HUES6 (cell line): ENCODE measurements at regions not wholly inside any gene's neighbourhood (a gene's known extent, or its start where the extent isn't known, plus 50 kb on each side); places are given as distances from the start of the nearest gene placed in this dataset.

ENCODE experiments used
- H3K27ac ChIP-seq: 2 replicates; pipeline ENCODE4 v1.7.0; 2013; ENCODE audit warnings: low read depth, mild to moderate bottlenecking, low read length, inconsistent platforms
- H3K27me3 ChIP-seq: 2 replicates; pipeline ENCODE4 v1.6.1; 2013; ENCODE audit warnings: low read length; ENCODE audit not compliant: control insufficient read depth, insufficient read depth
- H3K36me3 ChIP-seq: 2 replicates; pipeline ENCODE4 v1.6.1; 2013; ENCODE audit warnings: low read length; ENCODE audit not compliant: control insufficient read depth, insufficient read depth
- H3K4me1 ChIP-seq: 2 replicates; pipeline ENCODE4 v1.6.1; 2013; ENCODE audit warnings: low read length; ENCODE audit not compliant: control insufficient read depth, insufficient read depth
- H3K4me3 ChIP-seq: 2 replicates; pipeline ENCODE4 v1.5.1; 2013; ENCODE audit warnings: low read depth, low read length
- H3K9ac ChIP-seq: one replicate; pipeline ENCODE4 v1.6.1; 2013; ENCODE audit warnings: mild to moderate bottlenecking, low read length
- H3K9me3 ChIP-seq: 2 replicates; pipeline ENCODE4 v1.6.1; 2013; ENCODE audit warnings: low read depth, low read length; ENCODE audit not compliant: control insufficient read depth, insufficient read depth

DNA sequence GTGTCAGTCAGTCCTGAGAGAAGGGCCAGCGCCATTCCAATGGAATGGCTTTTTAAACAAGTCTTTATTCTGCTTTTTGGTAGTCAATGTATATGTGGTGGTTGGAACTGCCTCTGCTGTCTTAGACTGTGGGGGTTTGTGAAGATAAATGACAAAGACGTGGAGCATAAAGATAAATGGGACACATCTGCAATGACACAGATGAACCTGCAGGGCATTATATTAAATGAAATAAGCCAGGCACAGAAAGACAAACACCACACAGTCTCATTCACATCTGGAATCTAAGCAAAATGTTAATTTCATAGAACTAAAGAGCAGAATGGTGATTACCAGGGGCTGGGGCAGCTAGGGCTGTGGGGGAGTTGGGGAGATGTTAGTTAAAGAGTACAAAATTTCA lies 912.8 kb upstream of the MAN1A1 start:
- H3K9ac ChIP-seq, result no peak overlapping the region
- H3K9me3 ChIP-seq, result no peaks in the 10 kb centered on the region
- H3K4me3 ChIP-seq, result no peak overlapping the region
- H3K4me1 ChIP-seq, result no peaks in the 10 kb centered on the region
- H3K27me3 ChIP-seq, result no peaks in the 10 kb centered on the region
- H3K36me3 ChIP-seq, result no peaks in the 10 kb centered on the region
- no peak overlapping the region for H3K27ac ChIP-seq

DNA sequence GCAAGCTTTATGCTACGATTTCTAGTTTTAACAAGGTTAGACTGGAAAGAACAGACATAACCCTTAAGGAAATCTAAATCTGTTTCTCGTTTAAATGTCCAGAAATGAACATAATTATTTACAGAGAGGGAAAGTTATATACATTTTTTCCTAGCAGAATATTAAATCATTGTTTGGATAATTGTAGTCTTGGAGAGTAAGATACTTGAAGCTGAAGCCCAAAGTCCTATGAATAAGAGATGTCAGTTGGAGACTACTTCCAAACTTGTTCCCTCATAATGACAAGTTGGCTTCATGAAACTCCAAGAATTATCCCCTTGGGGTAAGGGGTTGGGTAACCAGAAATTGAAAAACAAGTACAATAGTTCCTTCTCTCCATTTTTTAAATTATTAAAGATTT lies 911.1 kb upstream of the MAN1A1 start:
- Histone ChIP-seq H3K27ac (no peak overlapping the region), H3K36me3 (no peaks in the 10 kb centered on the region), H3K9ac (no peak overlapping the region), H3K27me3 (no peaks in the 10 kb centered on the region), H3K4me3 (no peak overlapping the region), H3K9me3 (no peaks in the 10 kb centered on the region), H3K4me1 (no peaks in the 10 kb centered on the region)

DNA sequence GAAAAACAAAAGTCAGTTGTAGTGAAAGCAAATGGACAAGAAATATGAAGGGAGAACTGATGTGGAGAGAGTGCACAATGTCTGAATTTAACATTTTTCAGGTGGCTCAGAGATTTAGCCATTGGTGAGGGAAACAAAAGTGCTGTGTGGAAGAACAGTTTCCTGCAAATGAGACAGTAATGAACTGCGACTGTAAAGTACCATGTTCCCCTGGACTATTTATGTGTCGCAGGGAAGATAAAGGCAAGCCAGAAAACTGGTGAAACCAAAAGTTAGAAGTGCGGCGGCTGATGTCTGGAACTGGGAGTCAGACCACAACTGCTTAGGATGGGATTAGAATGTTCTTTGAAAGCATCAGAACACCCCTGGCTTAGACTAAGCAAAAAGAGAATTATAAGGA lies 905.1 kb upstream of the MAN1A1 start:
- Histone ChIP-seq H3K4me3 (no peak overlapping the region), H3K27me3 (no peaks in the 10 kb centered on the region), H3K36me3 (no peaks in the 10 kb centered on the region), H3K4me1 (no peaks in the 10 kb centered on the region), H3K9ac (no peak overlapping the region), H3K27ac (no peak overlapping the region), H3K9me3 (no peaks in the 10 kb centered on the region)

DNA sequence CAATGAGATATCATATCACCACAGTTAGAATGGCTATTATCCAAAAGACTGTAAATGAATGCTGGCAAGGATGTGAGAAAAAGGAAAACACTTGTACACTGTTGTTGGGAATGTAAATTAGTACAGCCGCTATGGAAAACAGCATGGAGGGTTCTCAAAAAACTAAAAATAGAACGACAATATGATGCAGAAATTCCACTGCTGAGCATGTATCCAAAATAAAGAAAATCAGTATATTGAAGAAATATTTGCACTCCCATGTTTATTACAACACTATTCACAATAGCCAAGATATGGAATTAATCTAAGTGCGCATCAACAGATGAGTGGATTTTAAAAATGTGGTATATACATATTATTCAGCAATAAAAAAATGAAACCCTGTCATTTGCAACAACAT lies 898.9 kb upstream of the MAN1A1 start:
- H3K27me3 ChIP-seq, result no peaks in the 10 kb centered on the region
- H3K4me1 ChIP-seq, result no peaks in the 10 kb centered on the region
- H3K27ac ChIP-seq, result no peak overlapping the region
- H3K9me3 ChIP-seq, result no peaks in the 10 kb centered on the region
- H3K36me3 ChIP-seq, result no peaks in the 10 kb centered on the region
- H3K4me3 ChIP-seq, result no peak overlapping the region
- no peak overlapping the region for H3K9ac ChIP-seq

DNA sequence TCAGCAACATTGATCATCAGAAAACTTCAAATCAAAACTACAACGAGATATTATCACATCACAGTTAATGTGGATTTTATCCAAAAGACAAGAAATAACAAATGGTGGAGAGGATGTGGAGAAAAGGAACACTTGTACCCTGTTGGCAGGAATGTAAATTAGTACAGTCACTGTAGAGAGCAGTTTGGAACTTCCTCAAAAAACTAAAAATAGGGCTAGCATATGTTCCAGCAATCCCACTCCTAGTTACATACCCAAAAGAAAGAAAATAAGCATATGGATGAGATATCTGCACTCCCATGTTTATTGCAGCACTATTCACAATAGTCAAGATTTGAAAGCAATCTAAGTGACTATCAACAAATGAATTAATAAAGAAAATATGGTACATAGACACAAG lies 887.7 kb upstream of the MAN1A1 start:
- no peak overlapping the region for H3K9ac ChIP-seq
- H3K9me3 ChIP-seq, result 0 out of 2 replicates have a peak, but pooled peaks cover 2% of the 10 kb centered on the region
- no peaks in the 10 kb centered on the region for H3K27me3 ChIP-seq
- no peak overlapping the region for H3K27ac ChIP-seq
- H3K4me1 ChIP-seq, result no peaks in the 10 kb centered on the region
- no peak overlapping the region for H3K4me3 ChIP-seq
- H3K36me3 ChIP-seq, result no peaks in the 10 kb centered on the region

DNA sequence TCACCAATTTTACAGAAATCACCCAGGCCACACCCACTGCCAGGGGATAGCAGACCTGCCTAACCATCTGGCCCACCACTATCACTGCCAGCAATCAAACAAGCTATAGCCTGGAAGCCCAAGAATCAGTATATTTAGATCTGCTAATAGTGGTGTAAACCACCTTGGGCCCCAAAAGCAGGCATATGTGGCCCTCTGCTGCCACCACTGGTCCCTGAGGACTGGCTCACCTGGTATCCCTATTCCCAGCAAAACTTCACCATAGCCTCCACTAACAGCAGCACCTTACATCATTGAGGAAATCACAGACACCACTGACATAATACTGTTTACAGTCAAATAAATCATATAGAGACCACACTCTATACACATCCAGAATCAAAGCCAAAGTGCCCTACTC lies 880.4 kb upstream of the MAN1A1 start:
- no peaks in the 10 kb centered on the region for H3K36me3 ChIP-seq
- no peaks in the 10 kb centered on the region for H3K27me3 ChIP-seq
- peaks cover 3% of the 10 kb centered on the region; the same call in 1 of the 2 replicates for H3K4me1 ChIP-seq
- no peaks in the 10 kb centered on the region for H3K9me3 ChIP-seq
- H3K27ac ChIP-seq, result no peak overlapping the region
- H3K9ac ChIP-seq, result no peak overlapping the region
- no peak overlapping the region for H3K4me3 ChIP-seq

DNA sequence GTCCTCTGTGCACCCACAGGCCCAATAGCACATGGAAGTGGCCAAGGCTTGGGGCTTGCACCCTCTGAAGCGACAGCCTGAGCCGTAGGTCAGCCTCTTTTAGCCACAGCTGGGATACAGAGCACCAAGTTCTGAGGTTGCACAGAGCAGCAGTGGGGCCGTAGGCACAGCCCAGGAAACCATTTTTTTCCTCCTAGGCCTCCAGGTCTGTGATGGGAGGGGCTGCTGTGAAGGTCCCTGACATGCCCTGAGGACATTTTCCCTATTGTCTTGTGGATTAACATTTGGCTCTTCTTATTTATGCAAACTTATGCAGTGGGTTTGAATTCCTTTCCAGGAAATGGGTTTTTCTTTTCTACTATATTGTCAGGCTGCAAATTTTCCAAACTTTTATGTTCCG lies 878.7 kb upstream of the MAN1A1 start:
- Histone ChIP-seq H3K9me3 (no peaks in the 10 kb centered on the region), H3K4me3 (no peak overlapping the region), H3K9ac (no peak overlapping the region), H3K4me1 (peaks cover 3% of the 10 kb centered on the region; the same call in 1 of the 2 replicates), H3K27me3 (no peaks in the 10 kb centered on the region), H3K27ac (no peak overlapping the region), H3K36me3 (no peaks in the 10 kb centered on the region)

DNA sequence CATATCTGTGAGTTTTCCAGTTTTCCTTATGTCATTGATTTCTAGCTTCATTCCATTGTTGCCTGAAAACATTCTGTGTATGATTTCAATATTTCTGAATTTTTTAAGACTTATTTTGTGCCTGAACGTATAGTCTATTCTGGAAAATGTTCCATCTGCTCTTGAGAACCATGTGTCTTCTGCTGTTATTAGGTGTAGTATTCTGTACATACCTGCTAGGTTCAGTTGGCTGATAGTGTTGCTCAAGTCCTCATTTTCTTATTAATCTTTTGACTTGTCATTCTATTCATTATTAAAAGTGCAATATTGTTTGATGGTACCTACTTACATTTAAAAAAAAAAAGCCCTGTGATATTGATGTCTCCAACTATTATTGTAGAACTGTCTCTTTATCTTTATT lies 869.8 kb upstream of the MAN1A1 start:
- Histone ChIP-seq H3K27me3 (no peaks in the 10 kb centered on the region), H3K4me1 (no peaks in the 10 kb centered on the region), H3K27ac (no peak overlapping the region), H3K36me3 (no peaks in the 10 kb centered on the region), H3K9ac (no peak overlapping the region), H3K9me3 (no peaks in the 10 kb centered on the region), H3K4me3 (no peak overlapping the region)

DNA sequence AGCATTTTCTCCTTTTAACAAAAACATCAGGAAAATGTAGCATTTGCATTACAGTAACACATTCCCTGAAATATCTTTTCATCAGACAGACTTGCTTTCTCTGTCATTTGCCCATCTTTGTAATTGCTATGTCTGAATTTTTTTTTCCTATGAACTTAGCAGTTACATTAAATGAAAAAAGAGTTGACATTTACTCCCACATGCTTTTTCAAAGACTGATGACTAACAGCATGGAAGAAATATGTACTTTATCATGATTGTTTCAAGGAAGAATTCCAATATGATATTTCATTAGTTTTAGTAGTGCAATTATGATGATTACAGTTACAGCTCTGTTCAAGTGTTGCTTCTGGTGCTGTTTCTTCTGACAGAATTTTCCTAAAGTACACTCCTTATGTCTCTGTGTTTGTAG lies 864.5 kb upstream of the MAN1A1 start:
- Histone ChIP-seq H3K4me3 (no peak overlapping the region), H3K27me3 (no peaks in the 10 kb centered on the region), H3K36me3 (no peaks in the 10 kb centered on the region), H3K9ac (no peak overlapping the region), H3K9me3 (no peaks in the 10 kb centered on the region), H3K4me1 (no peaks in the 10 kb centered on the region), H3K27ac (no peak overlapping the region)

DNA sequence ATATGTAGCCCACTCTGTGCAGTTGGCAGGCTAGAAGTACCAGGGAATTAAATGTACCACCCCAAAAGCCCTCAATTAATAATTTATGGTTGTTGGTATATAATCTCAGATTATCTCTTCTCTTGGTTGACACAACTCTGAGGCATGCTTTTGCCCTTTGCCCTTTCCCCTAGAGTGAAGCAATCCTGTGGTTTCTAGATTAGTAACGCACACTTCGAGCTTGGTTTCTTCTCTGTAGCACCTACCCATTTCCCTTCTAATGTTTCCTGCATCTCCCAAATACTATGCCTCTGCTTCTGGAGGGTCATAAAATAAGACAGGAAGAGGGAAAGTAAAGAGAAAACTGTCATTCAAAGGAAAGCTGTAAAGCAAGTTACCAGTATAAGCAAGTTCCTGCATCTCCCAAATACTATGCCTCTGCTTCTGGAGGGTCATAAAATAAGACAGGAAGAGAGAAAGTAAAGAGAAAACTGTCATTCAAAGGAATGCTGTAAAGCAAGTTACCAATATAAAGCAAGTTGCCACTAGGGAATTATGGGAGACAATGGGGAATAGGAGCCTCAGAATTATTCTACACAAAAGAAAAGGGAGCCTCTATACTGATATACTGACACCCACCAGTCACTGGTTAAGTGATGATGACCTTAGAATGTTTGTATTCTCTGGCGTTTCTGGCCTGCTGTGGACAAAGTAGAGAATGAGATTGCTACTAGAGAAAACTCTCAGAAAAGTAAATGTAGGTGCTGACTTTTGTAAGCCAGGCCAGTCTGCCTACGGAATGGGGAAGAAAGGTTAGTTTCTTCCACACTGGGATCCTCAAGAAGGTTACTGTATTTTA lies 862.6 kb upstream of the MAN1A1 start:
- Histone ChIP-seq H3K4me1 (no peaks in the 10 kb centered on the region), H3K36me3 (no peaks in the 10 kb centered on the region), H3K27me3 (no peaks in the 10 kb centered on the region), H3K9me3 (no peaks in the 10 kb centered on the region), H3K4me3 (no peak overlapping the region), H3K27ac (no peak overlapping the region), H3K9ac (no peak overlapping the region)

DNA sequence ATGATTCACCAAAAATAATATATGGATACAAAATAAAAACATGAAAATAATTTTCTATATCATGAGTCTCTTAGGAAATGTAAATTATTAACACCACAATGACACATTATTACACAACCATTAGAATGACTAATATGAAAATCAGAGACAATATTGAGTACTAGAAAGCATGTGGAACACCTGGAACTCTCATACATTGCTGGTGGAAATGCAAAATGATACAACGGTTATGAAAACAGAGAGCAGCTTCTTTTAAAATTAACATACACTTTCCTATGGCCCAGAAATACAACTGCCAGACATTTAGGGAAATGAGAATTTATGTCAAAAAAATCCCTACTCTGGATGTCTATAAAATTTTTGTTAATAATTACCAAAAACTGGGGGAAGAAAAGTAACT lies 853.3 kb upstream of the MAN1A1 start:
- Histone ChIP-seq H3K9me3 (no peaks in the 10 kb centered on the region), H3K27me3 (no peaks in the 10 kb centered on the region), H3K36me3 (no peaks in the 10 kb centered on the region), H3K9ac (no peak overlapping the region), H3K27ac (no peak overlapping the region), H3K4me3 (no peak overlapping the region), H3K4me1 (no peaks in the 10 kb centered on the region; the same call in 1 of the 2 replicates)
